GM04504 (cell line): ENCODE measurements at regions not wholly inside any gene's neighbourhood (a gene's known extent, or its start where the extent isn't known, plus 50 kb on each side); places are given as distances from the start of the nearest gene placed in this dataset.
"Not testable (repeated sequence)": the region's sequence is repeated elsewhere in the genome, so short reads cannot be mapped to it uniquely, and the experiment has no call there.

Experiments used
- DNase-seq: peaks from one replicate; pipeline ENCODE4 v3.0.0-alpha.2; 2012; ENCODE audit warnings: low read depth

DNA sequence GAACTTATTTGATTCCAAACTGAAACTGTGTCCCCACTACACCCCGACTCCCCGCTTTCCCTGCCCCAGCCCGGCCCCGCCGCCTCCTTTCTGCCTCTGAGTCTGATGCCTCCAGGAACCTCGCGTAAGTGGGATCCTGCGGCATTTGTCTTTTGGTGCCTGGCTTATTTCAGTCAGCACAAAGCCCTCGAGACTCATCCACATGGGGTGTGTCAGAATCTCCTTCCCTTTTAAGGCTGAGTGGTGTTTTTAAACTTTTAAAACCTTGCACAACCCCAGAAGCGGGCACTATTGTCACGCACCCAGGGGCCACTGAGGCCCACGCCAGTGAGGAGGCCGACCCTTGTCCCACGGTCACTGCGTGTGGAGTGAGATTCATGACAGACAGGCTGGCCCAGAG is 206.9 kb downstream of the NPIPB11 start:
- DNase-seq = not testable (repeated sequence)

DNA sequence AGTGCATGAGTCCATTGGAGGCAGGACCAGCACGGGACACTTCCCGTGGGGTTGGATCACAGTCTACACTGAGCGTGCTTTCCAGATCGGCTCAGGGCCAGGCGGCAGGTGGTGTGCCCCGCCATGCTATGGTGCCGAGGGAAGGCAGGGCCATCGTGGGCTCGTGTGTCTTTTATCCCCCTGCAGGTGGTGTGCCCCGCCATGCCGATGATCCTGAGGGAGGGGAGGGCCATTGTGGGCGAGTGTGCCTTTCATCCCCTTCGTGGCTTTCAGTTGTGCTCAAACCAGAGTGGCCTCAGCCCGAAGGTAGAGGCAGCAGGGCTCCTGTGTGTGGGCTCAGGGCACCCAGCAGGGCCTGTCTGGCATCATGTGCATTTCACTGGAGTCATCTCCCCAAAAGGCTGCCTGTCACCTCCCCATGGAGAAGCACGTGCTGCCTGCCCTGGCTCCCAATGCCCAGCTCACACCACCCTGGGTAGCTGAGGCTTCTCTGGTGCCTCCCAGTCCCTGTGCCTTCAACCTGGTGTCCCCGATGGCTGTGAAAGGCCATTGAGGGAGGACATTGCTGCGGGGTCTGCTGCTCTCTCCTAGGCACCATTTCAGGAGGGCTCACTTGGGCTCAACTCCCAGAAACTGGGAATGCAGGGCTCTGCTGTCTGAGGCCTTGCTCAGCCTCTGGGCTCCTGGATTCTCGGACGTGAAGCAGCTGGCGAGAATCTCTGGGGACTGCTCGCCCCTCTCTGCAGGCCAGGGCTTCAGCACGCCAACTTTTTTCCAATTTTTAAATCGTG is 207.6 kb downstream of the NPIPB11 start:
- DNase-seq = no peak

DNA sequence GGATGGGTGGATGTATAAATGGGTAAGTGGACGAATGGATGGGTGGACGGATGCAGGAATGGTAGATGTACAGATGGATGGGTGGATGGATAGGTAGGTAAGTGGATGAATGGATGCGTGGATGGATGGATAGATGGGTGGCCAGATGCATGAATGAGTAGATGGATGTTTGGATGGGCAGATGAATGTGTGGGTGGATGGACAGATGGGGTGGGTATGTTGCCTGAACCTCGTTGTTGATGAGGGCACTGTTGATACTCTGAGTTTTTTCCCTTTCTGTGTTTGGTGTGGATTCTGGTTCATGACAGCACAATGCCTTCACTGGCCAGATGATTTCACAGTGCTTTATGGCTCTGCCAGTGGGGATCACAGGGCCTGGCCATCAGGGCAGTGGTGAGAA is 208.3 kb downstream of the NPIPB11 start:
- DNase-seq = no peak

DNA sequence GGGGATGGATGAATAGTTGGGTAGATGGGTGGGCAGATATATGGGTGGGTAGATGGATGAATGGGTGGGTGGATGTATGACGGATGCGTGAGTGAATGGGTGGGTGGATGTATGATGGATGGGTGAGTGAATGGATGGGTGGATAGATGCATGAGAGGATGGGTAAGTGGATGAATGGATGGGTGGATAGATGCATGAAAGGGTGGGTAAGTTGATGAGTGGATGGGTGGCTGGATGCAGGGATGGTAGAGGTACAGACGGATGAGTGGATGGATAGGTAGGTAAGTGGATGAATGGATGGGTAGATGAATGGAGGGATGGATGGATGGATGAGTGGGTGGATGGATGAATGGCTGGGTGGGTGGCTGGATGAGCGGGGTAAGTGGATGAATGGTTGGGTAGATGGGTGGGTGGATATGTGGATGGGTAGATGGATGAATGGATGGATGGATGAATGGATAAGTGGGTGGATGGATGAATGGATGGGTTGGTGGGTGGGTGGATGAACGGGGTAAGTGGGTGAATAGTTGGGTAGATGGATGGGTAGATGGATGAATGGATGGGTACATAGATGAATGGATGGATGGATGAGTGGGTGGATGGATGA is 208.9 kb downstream of the NPIPB11 start:
- not testable (repeated sequence) for DNase-seq

DNA sequence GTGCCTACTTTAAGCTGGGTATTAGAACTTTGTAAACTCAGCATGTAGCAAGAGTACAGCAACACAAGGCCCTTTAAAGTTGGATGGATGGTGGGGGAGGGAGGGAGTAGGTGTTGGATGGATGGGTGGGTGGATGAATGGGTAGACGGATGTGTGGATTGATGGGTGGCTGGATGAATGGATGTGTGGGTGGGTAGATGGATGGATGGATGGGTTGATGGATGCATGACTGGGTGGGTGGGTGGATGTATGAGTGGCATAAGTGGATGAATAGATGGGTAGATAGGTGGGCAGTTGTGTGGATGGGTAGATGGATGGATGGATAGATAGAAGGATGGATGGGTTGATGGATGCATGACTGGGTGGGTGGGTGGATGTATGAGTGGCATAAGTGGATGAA is 209.8 kb downstream of the NPIPB11 start:
- DNase-seq = not testable (repeated sequence)

DNA sequence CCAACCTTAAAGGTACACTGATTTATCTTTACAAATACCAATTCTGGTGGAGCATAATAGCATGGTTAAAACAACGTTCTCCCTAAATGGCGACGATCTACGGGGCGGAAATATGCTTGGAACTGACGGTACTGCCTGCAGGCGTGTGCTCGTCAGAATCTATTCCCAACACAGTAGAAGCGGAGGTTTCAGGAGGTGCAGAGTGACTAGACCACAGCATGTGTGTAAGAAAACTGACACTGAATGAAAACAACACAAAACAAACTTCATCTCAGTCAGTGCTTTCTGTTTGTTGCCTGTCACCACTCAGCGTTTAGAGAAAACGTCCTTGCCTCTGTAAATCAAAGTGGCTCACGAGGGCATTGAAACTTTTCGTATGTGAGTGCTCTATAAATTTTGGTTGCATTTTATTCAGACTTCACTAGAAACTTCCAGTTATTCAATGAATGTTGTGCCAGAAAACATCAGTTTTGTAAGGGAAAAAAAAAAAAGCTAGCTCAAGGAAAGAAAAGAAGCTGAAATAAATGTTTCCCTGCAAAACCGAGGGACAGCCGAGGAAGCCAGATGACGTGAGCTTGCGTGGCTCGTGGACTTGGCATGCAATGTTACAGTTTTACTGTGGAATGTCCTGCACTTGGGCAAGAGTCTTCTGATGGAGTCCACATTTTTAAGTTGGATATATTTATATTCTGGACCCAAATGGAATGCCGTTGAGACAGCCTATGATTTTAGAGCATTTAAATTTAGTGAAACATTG is 210.4 kb downstream of the LAT start:
- DNase-seq = peak; percentile 75

DNA sequence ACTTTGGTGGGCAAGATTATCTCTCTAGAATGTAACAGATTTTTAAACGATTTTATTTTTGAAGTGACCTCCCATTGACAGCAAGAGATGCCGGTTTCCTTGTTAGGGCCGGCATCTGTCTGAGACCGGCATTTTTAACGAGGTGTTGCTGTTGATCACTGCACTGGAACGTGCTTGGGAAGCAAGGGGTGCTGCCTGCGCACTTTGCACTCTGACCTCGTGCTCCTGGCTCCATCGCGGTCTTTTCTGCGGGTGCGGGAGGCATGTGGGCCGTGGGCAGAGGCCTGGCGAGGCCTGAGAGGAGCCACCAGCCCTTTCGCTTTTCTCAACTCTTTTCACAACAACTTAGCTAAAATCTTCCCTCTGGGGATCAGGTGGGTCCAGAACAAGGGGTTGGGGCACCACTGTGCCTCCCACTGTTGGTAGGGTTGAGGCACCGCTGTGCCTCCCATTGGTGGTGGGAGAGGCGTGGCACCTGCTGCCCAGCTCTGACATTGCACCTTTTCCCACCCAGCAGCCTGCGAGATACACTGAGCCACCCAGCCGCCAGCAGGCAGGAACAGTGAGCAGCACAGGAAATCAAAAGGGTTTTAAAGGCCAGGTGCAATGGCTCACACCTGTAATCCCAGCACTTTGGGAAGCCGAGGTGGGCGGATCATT is 209.5 kb downstream of the LAT start:
- DNase-seq = not testable (repeated sequence)

DNA sequence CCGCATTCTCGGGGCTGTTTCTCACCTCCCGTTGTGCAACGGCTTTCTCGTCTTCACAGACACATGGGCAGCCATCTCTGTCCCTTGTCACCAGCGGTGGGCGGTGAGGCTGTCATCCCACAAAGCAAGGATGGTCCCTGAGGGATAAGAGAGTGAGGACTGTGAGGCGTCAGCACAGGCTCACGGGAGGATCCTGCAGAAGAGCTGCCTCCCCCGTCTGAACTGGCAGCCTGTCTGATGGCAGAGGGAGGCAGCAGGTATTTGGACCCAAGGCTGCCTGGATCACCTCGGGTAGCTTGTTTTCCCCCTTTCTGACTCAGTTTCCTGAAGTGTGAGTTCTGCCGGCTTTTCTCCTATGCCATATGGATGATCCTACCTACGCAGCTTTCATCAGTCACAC is 208.8 kb downstream of the LAT start:
- DNase-seq = not testable (repeated sequence)

DNA sequence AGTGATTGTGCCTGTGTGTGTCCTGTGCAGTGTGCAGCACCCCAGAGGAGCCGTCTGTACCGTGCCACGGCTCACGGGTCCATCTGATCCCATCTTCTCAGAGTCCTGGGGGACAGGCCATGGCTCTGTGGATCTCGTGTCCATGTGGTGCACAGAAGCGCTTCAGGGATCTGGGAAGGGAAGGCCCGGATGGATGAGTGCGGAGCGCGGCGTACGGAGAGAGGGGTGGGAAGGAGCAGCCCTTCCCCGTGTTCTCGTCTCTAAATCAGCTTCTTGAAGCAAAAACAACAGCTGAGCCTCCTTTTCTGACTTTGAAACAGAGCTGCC is 208.4 kb downstream of the LAT start:
- not testable (repeated sequence) for DNase-seq

DNA sequence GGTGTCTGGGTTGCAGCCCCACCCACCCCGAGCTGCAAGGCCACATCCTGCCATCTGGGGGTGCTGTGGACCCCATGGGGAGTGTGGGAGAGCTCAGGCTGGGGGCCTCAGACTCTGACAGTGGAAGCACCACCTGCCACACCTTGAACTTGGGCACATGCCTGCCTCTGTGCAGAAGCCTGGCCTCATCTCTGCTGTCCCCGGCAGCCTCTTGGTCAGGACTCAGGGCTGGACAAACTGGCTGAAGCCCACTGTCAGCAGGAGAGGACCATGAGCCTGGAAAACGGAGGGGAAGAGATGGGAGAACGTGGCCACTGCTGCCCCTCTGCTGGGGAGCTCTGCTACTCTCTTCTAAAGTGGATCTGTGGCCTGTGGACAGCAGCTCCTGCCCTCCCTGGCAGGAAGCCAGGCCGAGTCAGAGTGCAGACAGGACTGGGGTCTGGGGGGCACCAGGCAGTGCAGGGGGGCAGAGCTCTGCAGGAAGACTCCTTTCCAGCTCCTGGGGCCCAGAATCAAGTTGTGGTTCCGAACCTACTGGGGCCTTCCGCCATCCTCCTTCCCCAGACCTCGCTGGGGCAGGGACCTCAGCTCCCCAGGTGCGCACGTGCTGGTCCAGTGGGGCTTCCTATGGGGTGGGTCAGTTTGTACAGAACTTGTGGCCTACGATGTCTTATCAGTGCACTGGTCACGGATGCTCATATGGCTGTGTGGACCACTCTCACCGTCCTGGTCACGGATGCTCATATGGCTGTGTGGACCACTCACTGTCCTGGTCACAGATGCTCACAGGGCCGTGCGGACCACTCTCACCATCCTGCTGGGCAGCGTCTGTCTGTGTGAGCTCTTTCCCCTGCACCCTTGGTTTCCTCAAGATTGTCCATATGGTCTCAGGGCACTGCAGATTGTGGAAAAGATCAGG is 207.7 kb downstream of the LAT start:
- DNase-seq = no peak

DNA sequence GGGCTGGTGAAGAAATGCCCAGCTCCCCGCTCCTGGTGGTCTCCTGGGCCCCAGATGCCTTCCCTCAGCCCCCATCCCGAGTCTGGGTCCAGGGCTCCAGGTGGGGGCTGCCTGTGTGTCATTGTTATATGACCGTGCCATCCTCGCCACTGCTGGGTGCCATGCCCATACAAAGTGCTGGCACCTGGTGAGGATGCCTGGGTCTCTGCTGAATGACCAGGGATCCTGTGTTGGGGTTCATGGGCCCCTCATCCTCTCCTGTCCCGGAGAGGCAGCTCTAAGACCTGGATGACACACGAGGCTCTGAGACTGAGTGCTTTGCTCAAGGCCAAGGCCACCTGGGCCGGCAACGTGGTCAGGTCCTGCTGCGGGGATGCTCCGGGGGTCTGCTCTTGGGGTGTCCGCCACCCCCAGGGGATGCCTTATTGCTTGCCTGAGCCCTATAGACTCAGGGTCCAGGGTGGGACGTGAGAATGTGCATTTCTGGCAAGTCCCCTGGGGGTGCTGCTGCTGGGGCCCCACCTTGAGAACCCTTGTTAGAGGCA is 206.9 kb downstream of the LAT start:
- not testable (repeated sequence) for DNase-seq

DNA sequence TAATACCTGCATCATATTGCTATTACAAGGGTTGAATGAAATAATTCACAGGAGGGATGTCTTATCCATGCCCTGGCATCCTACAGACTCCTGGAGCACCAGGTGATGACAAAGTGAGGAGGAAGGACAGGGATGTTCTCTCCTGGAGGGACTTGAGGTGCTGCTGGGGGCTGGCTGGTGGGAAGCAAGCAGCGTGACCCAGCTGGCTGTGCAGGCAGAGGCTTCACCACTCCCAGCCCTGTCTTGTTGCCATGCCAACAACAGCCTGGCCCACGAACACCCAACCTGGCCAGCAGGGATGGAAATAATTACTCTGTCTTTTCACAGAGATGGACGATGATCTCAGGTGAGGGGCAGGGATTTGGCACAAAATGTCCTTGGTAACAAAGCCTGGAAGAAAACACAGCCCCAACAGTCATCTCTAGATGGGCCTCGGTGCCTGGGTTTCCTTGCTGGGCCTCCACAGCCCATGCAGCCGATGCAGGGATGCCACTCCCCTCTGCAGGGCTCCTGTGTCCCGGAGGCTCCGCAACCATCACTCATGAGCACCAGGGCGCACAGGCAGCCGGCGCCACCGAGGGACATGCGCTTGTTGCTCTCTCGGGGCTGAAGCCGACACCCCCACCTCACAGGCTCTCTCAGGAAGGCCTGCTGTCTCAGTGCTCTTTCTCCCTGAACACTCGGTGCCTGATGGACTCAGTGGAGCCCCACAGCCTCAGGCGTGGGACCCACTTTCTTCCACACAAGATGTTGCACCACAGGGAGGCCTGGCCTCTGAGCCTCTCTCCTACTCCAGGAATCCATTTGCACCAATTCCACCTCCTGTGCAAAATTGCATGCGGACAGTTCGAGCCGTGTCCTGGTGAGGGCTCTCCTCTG is 205.9 kb downstream of the LAT start:
- not testable (repeated sequence) for DNase-seq

DNA sequence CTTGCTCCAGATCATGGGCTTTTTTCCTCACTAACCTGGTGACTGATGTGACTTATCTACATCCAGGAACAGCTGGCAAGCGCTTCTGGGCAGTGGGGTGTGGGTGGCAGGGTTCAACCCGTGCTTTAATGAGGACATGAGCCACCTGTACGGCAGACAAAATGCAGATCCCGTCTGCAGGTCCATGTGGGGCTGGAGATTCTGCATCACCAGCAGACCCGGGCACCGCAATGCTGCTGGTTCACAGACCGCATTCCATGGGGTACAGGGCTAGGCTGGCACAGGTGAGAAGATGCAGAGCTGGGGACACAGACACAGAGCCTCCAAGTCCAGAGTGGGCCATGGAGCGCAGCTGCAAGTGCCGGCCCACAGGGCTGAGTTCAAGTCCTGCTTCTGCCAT is 204.0 kb downstream of the LAT start:
- DNase-seq = not testable (repeated sequence)

DNA sequence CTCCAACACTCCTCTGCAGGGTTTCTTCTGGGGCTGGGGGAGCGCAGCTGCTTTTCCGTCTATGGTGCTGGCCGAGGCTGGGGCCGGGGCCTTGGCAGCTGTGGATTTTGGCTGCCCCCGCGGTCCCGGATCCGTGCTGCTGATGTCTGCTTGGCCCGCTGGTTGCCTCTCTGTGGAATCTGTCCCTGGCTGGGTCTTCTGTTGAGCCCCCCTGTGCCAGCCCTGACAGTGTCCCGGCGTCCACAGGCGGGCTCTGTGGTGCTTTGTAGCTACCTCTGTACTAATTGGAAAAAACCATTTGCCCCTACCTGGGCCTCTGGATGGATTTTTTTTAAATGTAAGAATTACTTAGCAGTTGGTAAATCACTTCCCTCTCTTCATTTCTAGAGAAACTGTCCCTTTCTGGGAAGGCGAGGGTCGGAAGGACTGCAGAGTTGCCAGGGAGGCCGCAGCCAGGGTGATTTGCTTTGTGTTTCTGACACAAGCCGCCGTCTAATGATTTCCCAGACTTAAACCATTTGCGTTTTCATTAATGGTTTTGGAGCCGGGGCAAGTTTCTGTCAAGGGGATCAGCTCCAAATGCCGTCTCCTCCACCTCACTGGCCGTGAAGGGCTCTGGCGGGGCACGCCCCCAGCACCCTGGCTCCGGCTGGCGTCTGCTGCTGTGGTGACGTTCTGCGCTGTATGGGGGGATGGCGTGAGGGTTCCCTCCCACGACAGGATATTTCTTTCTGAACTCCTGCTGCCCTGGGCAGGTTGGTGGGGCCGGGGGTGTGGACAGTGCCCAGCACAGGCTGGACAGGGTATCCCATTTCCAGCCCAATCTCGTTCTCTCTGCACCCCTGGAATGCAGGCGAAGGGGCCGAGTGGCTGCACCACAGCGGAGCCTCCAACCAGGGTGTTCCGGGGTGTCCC is 201.7 kb downstream of the LAT start:
- DNase-seq = not testable (repeated sequence)

DNA sequence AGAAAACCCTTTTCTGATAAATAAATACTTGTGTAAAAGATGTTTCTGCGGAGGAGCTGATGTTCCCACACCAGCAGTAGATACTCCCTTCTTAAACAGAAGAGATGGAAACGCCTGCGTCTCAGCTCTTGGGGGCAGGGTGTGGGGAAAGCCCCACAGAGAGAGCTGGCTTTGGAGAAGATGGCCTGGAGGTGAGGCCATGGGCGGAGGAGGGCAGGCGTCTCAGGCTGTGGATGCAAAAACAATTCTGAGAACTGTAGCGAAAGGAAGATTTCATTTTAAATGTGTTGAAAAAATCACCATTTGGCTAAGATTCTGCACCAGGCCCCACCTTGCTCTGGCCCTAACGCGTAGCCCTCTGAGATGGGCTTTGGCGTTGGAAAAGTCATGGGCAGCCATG is 201.0 kb downstream of the LAT start:
- DNase-seq = not testable (repeated sequence)

DNA sequence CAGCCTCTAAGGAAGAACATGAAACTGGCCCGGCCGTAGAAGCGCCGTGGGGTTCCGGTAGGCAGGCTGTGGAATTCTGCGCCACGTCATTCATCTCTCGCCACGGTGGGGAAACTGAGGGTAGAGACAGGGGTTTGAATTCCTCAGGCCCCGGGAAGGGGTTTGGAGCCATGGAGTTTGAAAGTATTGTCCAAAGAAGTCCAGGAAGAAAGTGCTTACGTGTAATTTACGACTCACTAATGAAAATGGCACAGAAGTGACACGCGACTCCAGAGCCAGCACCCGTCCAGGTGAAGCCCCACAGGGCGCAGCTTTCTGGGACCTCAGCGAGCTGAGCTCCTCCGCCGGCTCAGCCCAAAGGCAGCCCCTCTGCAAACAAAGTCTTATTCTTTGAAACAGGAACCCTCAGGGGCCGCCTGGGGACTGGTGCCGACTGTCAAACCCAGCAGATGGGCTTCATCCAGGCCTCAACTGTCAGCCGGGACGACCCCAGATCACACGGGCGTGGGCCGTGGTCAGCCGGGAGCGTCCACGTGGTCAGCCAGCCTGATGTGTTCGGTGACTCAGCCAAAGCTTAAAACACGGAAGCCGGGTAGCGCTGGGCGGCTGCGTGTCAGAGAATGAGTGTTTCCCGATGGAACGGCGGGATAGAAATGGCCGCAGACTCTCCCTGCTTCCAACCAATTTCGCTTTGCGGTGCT is 200.0 kb downstream of the LAT start:
- DNase-seq = not testable (repeated sequence)

DNA sequence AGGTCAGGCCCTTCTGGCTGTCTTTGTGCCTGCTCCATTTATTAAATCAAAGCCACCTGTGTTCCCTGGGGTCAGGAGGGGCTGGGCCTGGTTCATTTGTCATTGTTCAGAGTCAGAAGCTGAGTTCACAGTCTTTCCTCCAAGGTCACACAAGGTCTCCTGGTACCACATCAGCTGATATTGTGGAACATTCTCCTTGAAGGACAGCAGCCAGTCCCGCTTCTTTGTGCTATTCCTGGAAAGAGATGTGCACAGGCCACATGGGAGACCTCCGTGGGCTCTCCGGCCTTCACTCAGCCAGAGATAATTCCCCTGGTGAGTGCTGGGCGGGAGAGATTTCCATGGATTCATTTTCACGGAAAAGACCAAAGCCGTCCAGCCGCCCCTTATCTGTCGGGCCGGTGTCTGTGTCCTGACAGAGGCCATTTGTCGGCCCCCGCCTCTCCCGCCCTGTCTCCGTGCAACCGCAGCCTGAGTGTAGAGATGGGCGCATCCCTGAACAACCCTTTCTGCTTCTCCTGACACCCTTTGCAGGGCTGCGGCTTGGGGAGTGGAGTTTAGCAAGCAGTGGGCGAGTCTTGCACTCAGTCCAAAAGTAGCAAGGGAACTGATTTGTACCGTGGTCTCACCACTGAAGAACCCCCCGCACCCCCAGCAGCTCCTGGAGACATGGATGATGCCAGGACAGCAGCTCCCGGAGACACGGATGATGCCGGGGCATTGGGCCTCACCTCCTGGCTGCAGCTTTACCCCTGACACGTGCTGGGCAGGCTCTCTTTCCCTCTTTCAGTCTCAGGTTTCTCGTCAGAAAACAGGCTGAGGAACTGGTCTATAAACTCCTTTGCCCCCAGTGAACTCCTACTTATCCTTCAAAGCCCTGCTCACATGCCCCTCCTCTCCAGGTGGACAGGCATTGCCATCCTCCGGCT is 198.4 kb downstream of the LAT start:
- not testable (repeated sequence) for DNase-seq
